GM06990 (cell line): ENCODE measurements at regions not wholly inside any gene's neighbourhood (a gene's known extent, or its start where the extent isn't known, plus 50 kb on each side); places are given as distances from the start of the nearest gene placed in this dataset.

ENCODE experiments used
- DNase-seq: peaks from one replicate; pipeline ENCODE4 v3.0.0-alpha.2; 2011; ENCODE audit not compliant: insufficient read length; ENCODE audit errors: extremely low read depth
- H3K27me3 ChIP-seq: replicated peaks from 2 replicates; pipeline ENCODE4 v1.6.0; 2011; ENCODE audit warnings: low read length; ENCODE audit not compliant: control insufficient read depth, insufficient read depth
- H3K36me3 ChIP-seq: 2 replicates; pipeline ENCODE4 v1.5.1; 2011; ENCODE audit warnings: low read length; ENCODE audit not compliant: control insufficient read depth, insufficient read depth
- H3K4me3 ChIP-seq: replicated peaks from 2 replicates; pipeline ENCODE4 v1.5.1; 2011; ENCODE audit warnings: low read depth, mild to moderate bottlenecking, control low read depth, low read length
- TF ChIP-seq, protein P1 (sequence below): IDR thresholded peaks from 2 replicates; pipeline ENCODE4 v1.5.1; 2011; ENCODE audit warnings: low read length, control low read depth, mild to moderate bottlenecking, inconsistent platforms; ENCODE audit not compliant: insufficient read depth, poor library complexity, severe bottlenecking

GRCh38 chr14:38129705-38130104 lies 78.0 kb upstream of the SSTR1 start:
- no peak overlapping the region for H3K4me3 ChIP-seq
- no peaks in the 10 kb centered on the region for H3K27me3 ChIP-seq
- no peak for DNase-seq
- TF ChIP-seq, protein P1, sequence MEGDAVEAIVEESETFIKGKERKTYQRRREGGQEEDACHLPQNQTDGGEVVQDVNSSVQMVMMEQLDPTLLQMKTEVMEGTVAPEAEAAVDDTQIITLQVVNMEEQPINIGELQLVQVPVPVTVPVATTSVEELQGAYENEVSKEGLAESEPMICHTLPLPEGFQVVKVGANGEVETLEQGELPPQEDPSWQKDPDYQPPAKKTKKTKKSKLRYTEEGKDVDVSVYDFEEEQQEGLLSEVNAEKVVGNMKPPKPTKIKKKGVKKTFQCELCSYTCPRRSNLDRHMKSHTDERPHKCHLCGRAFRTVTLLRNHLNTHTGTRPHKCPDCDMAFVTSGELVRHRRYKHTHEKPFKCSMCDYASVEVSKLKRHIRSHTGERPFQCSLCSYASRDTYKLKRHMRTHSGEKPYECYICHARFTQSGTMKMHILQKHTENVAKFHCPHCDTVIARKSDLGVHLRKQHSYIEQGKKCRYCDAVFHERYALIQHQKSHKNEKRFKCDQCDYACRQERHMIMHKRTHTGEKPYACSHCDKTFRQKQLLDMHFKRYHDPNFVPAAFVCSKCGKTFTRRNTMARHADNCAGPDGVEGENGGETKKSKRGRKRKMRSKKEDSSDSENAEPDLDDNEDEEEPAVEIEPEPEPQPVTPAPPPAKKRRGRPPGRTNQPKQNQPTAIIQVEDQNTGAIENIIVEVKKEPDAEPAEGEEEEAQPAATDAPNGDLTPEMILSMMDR = no peak
- no peaks in the 10 kb centered on the region for H3K36me3 ChIP-seq

GRCh38 chr14:38134416-38135030 lies 73.2 kb upstream of the SSTR1 start:
- H3K27me3 ChIP-seq = no peaks in the 10 kb centered on the region
- TF ChIP-seq, protein P1 = no peak
- no peak for DNase-seq
- no peak overlapping the region for H3K4me3 ChIP-seq
- no peaks in the 10 kb centered on the region for H3K36me3 ChIP-seq

GRCh38 chr14:38135106-38135867 lies 72.4 kb upstream of the SSTR1 start:
- no peak for DNase-seq
- Histone ChIP-seq H3K4me3 (no peak overlapping the region), H3K27me3 (no peaks in the 10 kb centered on the region), H3K36me3 (no peaks in the 10 kb centered on the region)
- TF ChIP-seq, protein P1 = no peak

DNA sequence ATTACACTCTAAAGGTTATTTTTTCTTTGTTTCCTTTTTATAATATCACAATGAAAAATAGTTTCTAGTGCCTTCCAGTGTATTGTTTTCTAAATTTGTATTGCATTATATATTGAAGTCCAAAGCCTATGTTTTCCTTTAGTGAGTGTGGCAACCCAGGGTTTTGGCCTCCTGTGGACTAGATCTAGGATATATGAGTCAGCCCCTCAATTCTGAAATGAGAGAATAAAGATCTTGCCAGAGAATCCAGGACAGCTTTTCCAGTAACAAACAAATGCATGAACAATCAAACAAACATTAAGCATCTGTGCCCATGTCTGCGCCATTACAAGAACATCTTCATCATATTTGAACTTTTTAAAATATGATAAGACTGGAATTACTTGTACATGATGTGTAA lies 70.7 kb upstream of the SSTR1 start:
- DNase-seq = no peak
- H3K27me3 ChIP-seq = no peaks in the 10 kb centered on the region
- no peak overlapping the region for H3K4me3 ChIP-seq
- TF ChIP-seq, protein P1 = no peak
- no peaks in the 10 kb centered on the region for H3K36me3 ChIP-seq

GRCh38 chr14:38138473-38139138 lies 69.1 kb upstream of the SSTR1 start:
- Histone ChIP-seq H3K36me3 (no peaks in the 10 kb centered on the region), H3K4me3 (no peak overlapping the region), H3K27me3 (no peaks in the 10 kb centered on the region)
- TF ChIP-seq, protein P1 = no peak
- DNase-seq = no peak
